ENCODE measurements at regions not wholly inside any gene's neighbourhood (a gene's known extent, or its start where the extent isn't known, plus 50 kb on each side); places are given as distances from the start of the nearest gene placed in this dataset.

DNA sequence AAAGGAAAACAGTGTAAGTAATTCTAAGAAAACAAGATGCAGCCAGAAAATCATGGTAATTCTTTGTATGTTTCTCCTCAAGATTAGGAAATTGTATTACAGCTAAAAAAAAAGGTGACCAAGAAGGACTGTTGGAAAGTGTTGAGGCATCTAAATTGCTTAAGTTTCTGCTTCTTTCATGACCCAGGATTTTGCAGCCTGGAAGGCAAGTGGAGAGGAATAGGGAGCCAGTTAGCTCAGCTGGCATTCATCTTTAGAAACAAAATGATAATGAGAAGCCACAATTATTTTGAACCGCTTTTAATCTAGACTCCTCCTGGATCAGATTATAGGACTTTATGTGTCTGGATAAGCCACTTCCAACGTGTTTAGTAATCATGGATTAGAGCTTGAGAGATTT is 56.8 kb upstream of the TMEM229A start:
- peak in 1 of 2 donors; percentile 66 for DNase-seq (ENCODE audit: low read depth in 2 of 2)
- TF ChIP-seq CTCF (IDR thresholded peaks at IDR 0.05; ENCODE audit: low read depth, low read length) = no peak
- H3K4me3 ChIP-seq (replicated peaks in 1 of 2; ENCODE audit: low read depth in 2 of 2, low read length in 2 of 2) = no peak overlapping the region

- peak in 1 of 2 donors; percentile 13 for DNase-seq (ENCODE audit: low read depth in 2 of 2)
- no peak for TF ChIP-seq CTCF (IDR thresholded peaks at IDR 0.05; ENCODE audit: low read depth, low read length)
These were observed 55.7 kb upstream of the TMEM229A start for GRCh38 chr7:124088590-124088989.

GRCh38 chr7:124086843-124087242 is 54.0 kb upstream of the TMEM229A start:
- DNase-seq (ENCODE audit: low read depth in 2 of 2) = peak in 1 of 2 donors; percentile 68
- no peak overlapping the region for H3K4me3 ChIP-seq (replicated peaks in 1 of 2; ENCODE audit: low read depth in 2 of 2, low read length in 2 of 2)
- TF ChIP-seq CTCF (IDR thresholded peaks at IDR 0.05; ENCODE audit: low read depth, low read length) = no peak

More at GRCh38 chr7:124088590-124088989, 55.7 kb upstream of the TMEM229A start:
- H3K4me3 ChIP-seq (replicated peaks in 1 of 2; ENCODE audit: low read depth in 2 of 2, low read length in 2 of 2) = no peak overlapping the region

DNA sequence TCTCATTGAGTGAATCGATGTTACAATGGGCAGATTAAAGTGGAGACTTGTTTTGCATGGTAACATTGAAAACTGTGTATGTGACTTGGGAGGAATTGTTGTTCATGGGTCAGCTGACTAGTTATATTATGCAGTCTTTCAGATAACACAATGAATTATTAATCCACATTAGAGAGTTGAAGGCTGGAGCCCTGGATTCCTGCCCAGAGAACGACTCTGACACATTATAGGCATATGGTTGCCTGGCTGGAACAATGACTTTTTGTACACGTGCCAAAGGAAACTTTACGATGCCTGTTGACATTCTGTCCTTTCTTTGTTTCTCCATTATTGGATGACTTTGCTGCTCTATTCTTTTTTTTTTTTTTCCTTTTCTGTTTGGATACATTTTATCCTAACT is 52.3 kb upstream of the TMEM229A start:
- H3K4me3 ChIP-seq (replicated peaks in 1 of 2; ENCODE audit: low read depth in 2 of 2, low read length in 2 of 2) = no peak overlapping the region
- TF ChIP-seq CTCF (IDR thresholded peaks at IDR 0.05; ENCODE audit: low read depth, low read length) = no peak
- peak; percentile 80 to 96 for DNase-seq (ENCODE audit: low read depth in 2 of 2)

- no peak for TF ChIP-seq CTCF (IDR thresholded peaks at IDR 0.05; ENCODE audit: low read depth, low read length)
- no peak overlapping the region for H3K4me3 ChIP-seq (replicated peaks in 1 of 2; ENCODE audit: low read depth in 2 of 2, low read length in 2 of 2)
- peak; percentile 5 to 82 for DNase-seq (ENCODE audit: low read depth in 2 of 2)
These were observed 51.2 kb upstream of the TMEM229A start for GRCh38 chr7:124084024-124084423.
